GM13977 (cell line): ENCODE measurements at regions not wholly inside any gene's neighbourhood (a gene's known extent, or its start where the extent isn't known, plus 50 kb on each side); places are given as distances from the start of the nearest gene placed in this dataset.

ENCODE experiments used
- DNase-seq: peaks from one replicate; pipeline ENCODE4 v3.0.0; 2012; ENCODE audit warnings: low spot score
- in situ Hi-C: fragments of 300-500 bp; cut with MboI; formaldehyde crosslinking; loops from one replicate; pipeline ENCODE4 v1.12.0; 2022; ENCODE audit warnings: low sequenced_read_pairs, low pct_unique_long_range_greater_than_20kb, mixed read lengths, inconsistent platforms; ENCODE audit not compliant: unreplicated experiment
- TF ChIP-seq, protein P1 (sequence below): IDR thresholded peaks from 2 replicates; pipeline ENCODE4 v1.5.1; 2012; ENCODE audit warnings: mild to moderate bottlenecking, control low read depth; ENCODE audit not compliant: insufficient read depth; ENCODE audit errors: extremely low read depth, missing control alignments

DNA sequence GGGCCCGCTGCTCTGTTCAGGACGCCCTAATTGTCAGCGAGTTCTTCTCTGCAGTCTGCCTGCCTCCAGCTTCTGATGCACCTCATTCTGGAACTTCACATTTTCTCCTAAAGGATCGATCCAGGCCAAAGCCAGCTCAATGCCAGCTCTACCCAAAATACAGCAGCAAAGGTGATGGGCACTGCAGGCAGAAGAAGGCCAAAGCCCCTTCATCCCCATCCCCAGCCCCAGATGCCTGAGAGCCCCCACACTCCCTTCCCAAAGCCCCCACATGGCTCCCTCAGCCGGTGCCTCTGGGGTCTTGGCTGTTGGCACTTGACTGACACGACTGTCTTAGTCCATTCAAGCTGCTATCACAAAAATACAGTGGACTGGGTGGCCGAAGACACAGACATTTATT is 410.3 kb downstream of the BRD1 start:
- no peak for DNase-seq
- in situ Hi-C loops: no loop called here
- TF ChIP-seq, protein P1, sequence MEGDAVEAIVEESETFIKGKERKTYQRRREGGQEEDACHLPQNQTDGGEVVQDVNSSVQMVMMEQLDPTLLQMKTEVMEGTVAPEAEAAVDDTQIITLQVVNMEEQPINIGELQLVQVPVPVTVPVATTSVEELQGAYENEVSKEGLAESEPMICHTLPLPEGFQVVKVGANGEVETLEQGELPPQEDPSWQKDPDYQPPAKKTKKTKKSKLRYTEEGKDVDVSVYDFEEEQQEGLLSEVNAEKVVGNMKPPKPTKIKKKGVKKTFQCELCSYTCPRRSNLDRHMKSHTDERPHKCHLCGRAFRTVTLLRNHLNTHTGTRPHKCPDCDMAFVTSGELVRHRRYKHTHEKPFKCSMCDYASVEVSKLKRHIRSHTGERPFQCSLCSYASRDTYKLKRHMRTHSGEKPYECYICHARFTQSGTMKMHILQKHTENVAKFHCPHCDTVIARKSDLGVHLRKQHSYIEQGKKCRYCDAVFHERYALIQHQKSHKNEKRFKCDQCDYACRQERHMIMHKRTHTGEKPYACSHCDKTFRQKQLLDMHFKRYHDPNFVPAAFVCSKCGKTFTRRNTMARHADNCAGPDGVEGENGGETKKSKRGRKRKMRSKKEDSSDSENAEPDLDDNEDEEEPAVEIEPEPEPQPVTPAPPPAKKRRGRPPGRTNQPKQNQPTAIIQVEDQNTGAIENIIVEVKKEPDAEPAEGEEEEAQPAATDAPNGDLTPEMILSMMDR: no peak

DNA sequence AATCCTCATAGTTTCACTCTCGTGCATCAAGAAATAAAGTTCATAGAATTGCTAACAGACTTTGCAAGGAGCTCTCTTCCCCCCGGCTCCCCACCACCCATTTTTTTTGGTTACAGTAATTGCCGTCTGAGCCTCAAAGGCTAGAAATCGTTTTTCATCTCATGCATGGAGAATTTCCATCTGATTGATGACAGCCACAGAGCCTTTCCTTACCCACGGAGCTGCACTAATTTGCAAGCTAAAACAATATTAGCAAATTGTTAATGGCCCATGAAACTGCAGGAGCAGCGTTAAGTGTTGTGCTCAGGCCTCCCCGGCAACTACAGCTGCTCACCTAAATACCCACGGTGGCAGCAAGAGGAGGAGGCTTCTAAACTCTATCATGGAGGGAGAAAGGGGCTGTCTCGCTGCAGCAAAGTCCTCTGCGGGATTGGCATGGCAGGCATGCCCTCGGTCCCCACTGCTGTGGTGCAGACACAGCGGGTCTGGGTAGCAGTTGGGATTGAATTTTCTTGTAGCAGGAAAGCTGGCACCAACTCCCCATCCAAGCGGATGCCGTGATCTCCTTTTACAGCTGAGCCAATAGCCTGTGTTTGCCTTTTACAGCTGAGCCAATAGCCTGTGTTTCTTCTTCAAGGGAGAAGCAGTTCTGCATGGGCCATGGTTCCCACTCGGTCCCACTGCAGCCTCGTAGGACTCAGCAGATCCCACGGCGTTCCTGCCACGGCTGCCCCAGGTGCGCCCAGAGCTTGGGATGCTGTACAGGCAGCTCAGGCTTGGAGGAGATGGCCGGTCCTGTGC is 412.3 kb downstream of the BRD1 start:
- TF ChIP-seq, protein P1: no peak
- in situ Hi-C loops: no loop called here
- no peak for DNase-seq

DNA sequence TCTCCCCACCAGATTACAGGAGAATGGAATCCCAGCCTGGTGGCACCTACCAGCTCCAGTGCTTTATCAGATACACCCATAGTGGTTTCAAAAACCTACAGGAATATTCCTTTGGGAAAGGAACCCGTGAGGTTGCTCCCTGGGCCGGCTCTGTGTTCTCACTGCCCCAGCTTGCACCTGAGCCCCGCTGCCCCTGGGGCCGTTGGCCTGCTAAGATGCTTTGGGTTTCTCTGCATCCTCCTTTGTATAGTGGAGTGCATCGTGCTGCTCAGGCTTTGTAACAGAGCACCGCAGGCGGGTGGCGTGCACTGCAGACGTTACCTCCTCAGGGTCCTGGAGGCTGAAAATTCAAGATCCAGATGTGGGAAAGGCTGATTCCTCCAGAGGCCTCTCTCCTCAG is 414.1 kb downstream of the BRD1 start:
- no peak for DNase-seq
- in situ Hi-C loops: no loop called here
- TF ChIP-seq, protein P1: no peak

DNA sequence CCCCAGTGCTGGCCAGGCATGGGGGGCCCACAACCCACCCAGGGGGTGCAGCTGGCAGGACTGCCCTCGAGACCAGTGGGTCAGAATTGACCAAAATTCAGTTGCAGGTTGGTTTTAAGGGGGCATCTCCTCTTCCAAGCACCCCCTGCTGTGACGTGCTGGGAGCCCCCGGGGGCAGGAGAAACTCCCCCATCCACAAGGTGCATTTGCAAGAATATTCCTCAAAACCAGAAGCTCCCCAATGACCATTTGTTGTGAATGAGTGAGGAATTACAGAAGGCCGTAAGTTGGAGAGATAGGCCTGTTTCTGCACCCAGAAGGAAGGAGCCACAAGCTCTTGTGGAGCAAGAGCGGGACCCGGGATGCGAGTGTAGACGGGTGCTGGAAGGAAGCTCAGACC is 414.5 kb downstream of the BRD1 start:
- DNase-seq: no peak
- in situ Hi-C loops: no loop called here
- TF ChIP-seq, protein P1: no peak

DNA sequence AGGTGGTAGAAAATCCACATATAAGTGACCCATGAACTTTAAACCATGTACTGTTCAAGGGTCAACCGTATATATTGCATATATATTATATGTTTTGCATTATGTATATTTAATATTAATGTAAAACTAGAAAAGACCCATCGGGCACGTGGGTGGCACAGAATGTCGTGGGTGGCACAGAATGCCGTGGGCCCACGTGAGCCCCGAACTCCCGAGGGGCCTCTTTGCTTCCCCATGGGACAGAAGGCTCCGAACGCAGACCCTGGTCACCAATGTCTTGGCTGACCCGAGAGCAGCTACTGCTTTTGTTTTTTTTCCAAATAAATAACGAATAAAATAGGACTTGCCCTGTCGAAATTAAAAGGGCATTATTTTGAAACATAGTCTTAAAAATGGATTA is 415.4 kb downstream of the BRD1 start:
- TF ChIP-seq, protein P1: no peak
- no peak for DNase-seq
- in situ Hi-C loops: no loop called here

DNA sequence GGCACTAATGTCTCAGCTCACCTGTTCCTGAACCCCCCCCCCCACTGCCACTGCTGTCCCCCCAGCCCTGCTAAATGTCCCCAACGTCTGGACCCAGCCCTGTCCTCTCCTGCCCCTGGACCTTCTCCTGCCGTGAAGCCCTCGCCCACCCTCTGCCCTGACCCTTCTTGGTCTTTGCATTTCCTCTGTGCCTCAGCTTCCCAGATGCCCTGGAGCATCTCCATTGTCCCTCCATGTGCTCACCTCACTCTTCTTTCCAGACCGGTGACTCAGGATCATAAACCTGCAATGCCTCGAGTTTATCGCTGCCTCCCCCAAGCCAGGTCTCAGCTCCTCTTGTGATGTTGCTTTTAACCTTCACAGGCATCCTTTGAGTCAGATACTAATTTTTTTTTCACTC is 416.4 kb downstream of the BRD1 start:
- no peak for DNase-seq
- in situ Hi-C loops: no loop called here
- TF ChIP-seq, protein P1: no peak
